ENCODE measurements at regions not wholly inside any gene's neighbourhood (a gene's known extent, or its start where the extent isn't known, plus 50 kb on each side); places are given as distances from the start of the nearest gene placed in this dataset.
"Not testable (repeated sequence)": the region's sequence is repeated elsewhere in the genome, so short reads cannot be mapped to it uniquely, and the experiment has no call there.

- DNase-seq = no peak
These were observed 210.6 kb downstream of the RHOU start for GRCh38 chr1:228945885-228946284.

- not testable (repeated sequence) for DNase-seq
These were observed 214.3 kb downstream of the RHOU start for GRCh38 chr1:228949617-228950016.

- no peak for DNase-seq
These were observed 217.9 kb downstream of the RHOU start for GRCh38 chr1:228953207-228953606.

- DNase-seq = not testable (repeated sequence)
These were observed 218.5 kb downstream of the RHOU start for GRCh38 chr1:228953808-228954207.

GRCh38 chr1:228955691-228956090 is 220.4 kb downstream of the RHOU start:
- DNase-seq = no peak

GRCh38 chr1:228956864-228957263 is 221.6 kb downstream of the RHOU start:
- no peak for DNase-seq

- no peak for DNase-seq
These were observed 222.3 kb downstream of the RHOU start for GRCh38 chr1:228957535-228957934.

GRCh38 chr1:228958121-228958520 is 222.8 kb downstream of the RHOU start:
- DNase-seq = no peak

- DNase-seq = no peak
These were observed 223.5 kb downstream of the RHOU start for GRCh38 chr1:228958741-228959140.

- DNase-seq = no peak
These were observed 225.4 kb downstream of the RHOU start for GRCh38 chr1:228960705-228961104.

- no peak for DNase-seq
These were observed 226.2 kb downstream of the RHOU start for GRCh38 chr1:228961511-228961910.

- DNase-seq = no peak
These were observed 228.5 kb downstream of the RHOU start for GRCh38 chr1:228963795-228964177.

- no peak for DNase-seq
These were observed 229.2 kb downstream of the RHOU start for GRCh38 chr1:228964178-228965089.

GRCh38 chr1:228968891-228969606 is 233.8 kb downstream of the RHOU start:
- DNase-seq = no peak

GRCh38 chr1:228969953-228970800 is 234.9 kb downstream of the RHOU start:
- no peak for DNase-seq

- no peak for DNase-seq
These were observed 237.3 kb downstream of the RHOU start for GRCh38 chr1:228972576-228972975.

- DNase-seq = no peak
These were observed 239.0 kb downstream of the RHOU start for GRCh38 chr1:228974273-228974672.

GRCh38 chr1:228975238-228975907 is 240.1 kb downstream of the RHOU start:
- no peak for DNase-seq

- DNase-seq = no peak
These were observed 241.0 kb downstream of the RHOU start for GRCh38 chr1:228976316-228976715.

- DNase-seq = no peak
These were observed 242.0 kb downstream of the RHOU start for GRCh38 chr1:228977307-228977706.

- DNase-seq = no peak
These were observed 242.5 kb downstream of the RHOU start for GRCh38 chr1:228977741-228978140.

GRCh38 chr1:228978484-228979324 is 243.4 kb downstream of the RHOU start:
- no peak for DNase-seq
